ENCODE measurements at regions not wholly inside any gene's neighbourhood (a gene's known extent, or its start where the extent isn't known, plus 50 kb on each side); places are given as distances from the start of the nearest gene placed in this dataset.
"Not testable (repeated sequence)": the region's sequence is repeated elsewhere in the genome, so short reads cannot be mapped to it uniquely, and the experiment has no call there.

GRCh38 chr1:192862271-192862670 lies 53.4 kb downstream of the RGS2 start:
- no peak overlapping the region for H3K27ac Mint-ChIP-seq

GRCh38 chr1:192866241-192866868 lies 57.5 kb downstream of the RGS2 start:
- Mint-ChIP-seq H3K9me3 (no peaks in the 10 kb centered on the region), H3K27ac (no peak overlapping the region), H3K27me3 (no peaks in the 10 kb centered on the region), H3K4me1 (no peaks in the 10 kb centered on the region), H3K4me3 (no peak overlapping the region), H3K36me3 (no peaks in the 10 kb centered on the region)
- no peak for ATAC-seq

More at GRCh38 chr1:192862271-192862670, 53.4 kb downstream of the RGS2 start:
- H3K9me3 Mint-ChIP-seq: no peaks in the 10 kb centered on the region
- no peak overlapping the region for H3K4me3 Mint-ChIP-seq
- no peaks in the 10 kb centered on the region for H3K4me1 Mint-ChIP-seq
- H3K27me3 Mint-ChIP-seq: no peaks in the 10 kb centered on the region
- H3K36me3 Mint-ChIP-seq: no peaks in the 10 kb centered on the region
- no peak for ATAC-seq

GRCh38 chr1:192867180-192867579 lies 58.3 kb downstream of the RGS2 start:
- H3K36me3 Mint-ChIP-seq: no peaks in the 10 kb centered on the region
- no peaks in the 10 kb centered on the region for H3K4me1 Mint-ChIP-seq
- H3K4me3 Mint-ChIP-seq: no peak overlapping the region
- no peaks in the 10 kb centered on the region for H3K27me3 Mint-ChIP-seq
- H3K27ac Mint-ChIP-seq: no peak overlapping the region
- no peaks in the 10 kb centered on the region for H3K9me3 Mint-ChIP-seq
- ATAC-seq: no peak

GRCh38 chr1:192869308-192869940 lies 60.6 kb downstream of the RGS2 start:
- no peak overlapping the region for H3K4me3 Mint-ChIP-seq
- no peaks in the 10 kb centered on the region for H3K27me3 Mint-ChIP-seq
- ATAC-seq: no peak
- no peaks in the 10 kb centered on the region for H3K9me3 Mint-ChIP-seq
- no peaks in the 10 kb centered on the region for H3K4me1 Mint-ChIP-seq
- H3K27ac Mint-ChIP-seq: no peak overlapping the region
- no peaks in the 10 kb centered on the region for H3K36me3 Mint-ChIP-seq

- ATAC-seq: no peak
- H3K36me3 Mint-ChIP-seq: no peaks in the 10 kb centered on the region
- no peaks in the 10 kb centered on the region for H3K27me3 Mint-ChIP-seq
- no peak overlapping the region for H3K4me3 Mint-ChIP-seq
- H3K9me3 Mint-ChIP-seq: no peaks in the 10 kb centered on the region
- H3K27ac Mint-ChIP-seq: no peak overlapping the region
- H3K4me1 Mint-ChIP-seq: no peaks in the 10 kb centered on the region
Observed at GRCh38 chr1:192872010-192872409, 63.2 kb downstream of the RGS2 start.

GRCh38 chr1:192873836-192874235 lies 65.0 kb downstream of the RGS2 start:
- Mint-ChIP-seq H3K4me3 (no peak overlapping the region), H3K27ac (no peak overlapping the region), H3K27me3 (no peaks in the 10 kb centered on the region)

GRCh38 chr1:192876633-192877032 lies 67.8 kb downstream of the RGS2 start:
- Mint-ChIP-seq H3K27me3 (peaks cover 15% of the 10 kb centered on the region), H3K4me1 (no peaks in the 10 kb centered on the region), H3K9me3 (no peaks in the 10 kb centered on the region), H3K27ac (no peak overlapping the region), H3K36me3 (no peaks in the 10 kb centered on the region), H3K4me3 (no peak overlapping the region)
- no peak for ATAC-seq

More at GRCh38 chr1:192873836-192874235, 65.0 kb downstream of the RGS2 start:
- Mint-ChIP-seq H3K36me3 (no peaks in the 10 kb centered on the region), H3K9me3 (no peaks in the 10 kb centered on the region), H3K4me1 (no peaks in the 10 kb centered on the region)
- no peak for ATAC-seq

GRCh38 chr1:192877283-192877886 lies 68.5 kb downstream of the RGS2 start:
- Mint-ChIP-seq H3K9me3 (no peaks in the 10 kb centered on the region), H3K27me3 (peaks cover 15% of the 10 kb centered on the region), H3K4me3 (no peak overlapping the region), H3K4me1 (no peaks in the 10 kb centered on the region), H3K27ac (no peak overlapping the region), H3K36me3 (no peaks in the 10 kb centered on the region)
- ATAC-seq: peak; percentile 48

- H3K4me3 Mint-ChIP-seq: no peak overlapping the region
- ATAC-seq: no peak
- no peaks in the 10 kb centered on the region for H3K36me3 Mint-ChIP-seq
Observed at GRCh38 chr1:192878249-192878648, 69.4 kb downstream of the RGS2 start.

GRCh38 chr1:192879406-192879805 lies 70.6 kb downstream of the RGS2 start:
- no peaks in the 10 kb centered on the region for H3K4me1 Mint-ChIP-seq
- no peaks in the 10 kb centered on the region for H3K9me3 Mint-ChIP-seq
- H3K36me3 Mint-ChIP-seq: no peaks in the 10 kb centered on the region
- ATAC-seq: no peak
- H3K27me3 Mint-ChIP-seq: peaks cover 15% of the 10 kb centered on the region
- no peak overlapping the region for H3K4me3 Mint-ChIP-seq
- no peak overlapping the region for H3K27ac Mint-ChIP-seq

More at GRCh38 chr1:192878249-192878648, 69.4 kb downstream of the RGS2 start:
- Mint-ChIP-seq H3K4me1 (no peaks in the 10 kb centered on the region), H3K27me3 (peaks cover 15% of the 10 kb centered on the region), H3K9me3 (no peaks in the 10 kb centered on the region), H3K27ac (no peak overlapping the region)

- H3K4me1 Mint-ChIP-seq: no peaks in the 10 kb centered on the region
- no peak overlapping the region for H3K27ac Mint-ChIP-seq
- H3K9me3 Mint-ChIP-seq: no peaks in the 10 kb centered on the region
- ATAC-seq: no peak
- peaks cover 15% of the 10 kb centered on the region for H3K27me3 Mint-ChIP-seq
- H3K4me3 Mint-ChIP-seq: no peak overlapping the region
- no peaks in the 10 kb centered on the region for H3K36me3 Mint-ChIP-seq
Observed at GRCh38 chr1:192880231-192880630, 71.4 kb downstream of the RGS2 start.

GRCh38 chr1:192884241-192884640 lies 75.4 kb downstream of the RGS2 start:
- no peaks in the 10 kb centered on the region for H3K36me3 Mint-ChIP-seq
- H3K27ac Mint-ChIP-seq: no peak overlapping the region
- no peaks in the 10 kb centered on the region for H3K9me3 Mint-ChIP-seq
- H3K4me3 Mint-ChIP-seq: no peak overlapping the region
- peaks cover 15% of the 10 kb centered on the region for H3K27me3 Mint-ChIP-seq
- ATAC-seq: no peak
- H3K4me1 Mint-ChIP-seq: no peaks in the 10 kb centered on the region

GRCh38 chr1:192885387-192885786 lies 76.5 kb downstream of the RGS2 start:
- H3K9me3 Mint-ChIP-seq, H3K27me3 Mint-ChIP-seq, H3K27ac Mint-ChIP-seq, H3K36me3 Mint-ChIP-seq, H3K4me3 Mint-ChIP-seq, ATAC-seq, H3K4me1 Mint-ChIP-seq: not testable (repeated sequence)

GRCh38 chr1:192887426-192887825 lies 78.6 kb downstream of the RGS2 start:
- H3K4me3 Mint-ChIP-seq: no peak overlapping the region
- no peaks in the 10 kb centered on the region for H3K9me3 Mint-ChIP-seq
- ATAC-seq: no peak
- H3K27me3 Mint-ChIP-seq: no peaks in the 10 kb centered on the region
- no peaks in the 10 kb centered on the region for H3K4me1 Mint-ChIP-seq
- H3K27ac Mint-ChIP-seq: no peak overlapping the region
- no peaks in the 10 kb centered on the region for H3K36me3 Mint-ChIP-seq

GRCh38 chr1:192888574-192888973 lies 79.7 kb downstream of the RGS2 start:
- H3K27ac Mint-ChIP-seq: no peak overlapping the region
- no peaks in the 10 kb centered on the region for H3K27me3 Mint-ChIP-seq
- H3K4me3 Mint-ChIP-seq: no peak overlapping the region
- H3K4me1 Mint-ChIP-seq: no peaks in the 10 kb centered on the region
- no peaks in the 10 kb centered on the region for H3K36me3 Mint-ChIP-seq
- H3K9me3 Mint-ChIP-seq: no peaks in the 10 kb centered on the region
- ATAC-seq: no peak

- H3K4me1 Mint-ChIP-seq: no peaks in the 10 kb centered on the region
- H3K9me3 Mint-ChIP-seq: no peaks in the 10 kb centered on the region
- no peaks in the 10 kb centered on the region for H3K36me3 Mint-ChIP-seq
- no peak for ATAC-seq
- H3K4me3 Mint-ChIP-seq: no peak overlapping the region
- H3K27me3 Mint-ChIP-seq: no peaks in the 10 kb centered on the region
- no peak overlapping the region for H3K27ac Mint-ChIP-seq
Observed at GRCh38 chr1:192889082-192889481, 80.2 kb downstream of the RGS2 start.

Measured in stimulated activated memory B cell treated with anti-CD40 and anti-IgM and Interleukin-4, amounts not matched to agents 10 μg/mL and 1 μg/mL and 100 μg/mL, for 72 hours (primary cell).